ENCODE measurements at regions not wholly inside any gene's neighbourhood (a gene's known extent, or its start where the extent isn't known, plus 50 kb on each side); places are given as distances from the start of the nearest gene placed in this dataset.

- Histone ChIP-seq H3K36me3 (ENCODE audit: control insufficient read depth in 1 of 2, insufficient read depth in 2 of 2, low read length in 2 of 2) (no peaks in the 10 kb centered on the region), H3K4me1 (ENCODE audit: control insufficient read depth in 1 of 2, insufficient read depth in 2 of 2, low read length in 2 of 2) (no peaks in the 10 kb centered on the region), H3K9me3 (ENCODE audit: control insufficient read depth in 1 of 2, low read length in 2 of 2) (no peaks in the 10 kb centered on the region), H3K27me3 (ENCODE audit: control insufficient read depth in 1 of 2, insufficient read depth in 2 of 2, low read length in 2 of 2) (no peaks in the 10 kb centered on the region), H3K4me3 (ENCODE audit: low read depth in 1 of 2, low read length in 2 of 2) (no peak overlapping the region), H3K27ac (ENCODE audit: low read depth, low read length) (no peak overlapping the region), H3K9ac (ENCODE audit: low read depth in 1 of 2, low read length in 2 of 2) (no peak overlapping the region)
Measured at GRCh38 chr1:239269706-239270105, 116.7 kb upstream of the CHRM3 start.

- no peak overlapping the region for H3K4me3 ChIP-seq (ENCODE audit: low read depth in 1 of 2, low read length in 2 of 2)
- no peaks in the 10 kb centered on the region for H3K27me3 ChIP-seq (ENCODE audit: control insufficient read depth in 1 of 2, insufficient read depth in 2 of 2, low read length in 2 of 2)
- no peaks in the 10 kb centered on the region for H3K4me1 ChIP-seq (ENCODE audit: control insufficient read depth in 1 of 2, insufficient read depth in 2 of 2, low read length in 2 of 2)
- no peak overlapping the region for H3K9ac ChIP-seq (ENCODE audit: low read depth in 1 of 2, low read length in 2 of 2)
- no peak overlapping the region for H3K27ac ChIP-seq (ENCODE audit: low read depth, low read length)
- H3K36me3 ChIP-seq (ENCODE audit: control insufficient read depth in 1 of 2, insufficient read depth in 2 of 2, low read length in 2 of 2) = no peaks in the 10 kb centered on the region
- no peaks in the 10 kb centered on the region for H3K9me3 ChIP-seq (ENCODE audit: control insufficient read depth in 1 of 2, low read length in 2 of 2)
Measured at GRCh38 chr1:239268941-239269340, 117.4 kb upstream of the CHRM3 start.

- Histone ChIP-seq H3K9ac (ENCODE audit: low read depth in 1 of 2, low read length in 2 of 2) (no peak overlapping the region), H3K9me3 (ENCODE audit: control insufficient read depth in 1 of 2, low read length in 2 of 2) (no peaks in the 10 kb centered on the region), H3K36me3 (ENCODE audit: control insufficient read depth in 1 of 2, insufficient read depth in 2 of 2, low read length in 2 of 2) (no peaks in the 10 kb centered on the region), H3K4me3 (ENCODE audit: low read depth in 1 of 2, low read length in 2 of 2) (no peak overlapping the region), H3K4me1 (ENCODE audit: control insufficient read depth in 1 of 2, insufficient read depth in 2 of 2, low read length in 2 of 2) (no peaks in the 10 kb centered on the region), H3K27ac (ENCODE audit: low read depth, low read length) (no peak overlapping the region), H3K27me3 (ENCODE audit: control insufficient read depth in 1 of 2, insufficient read depth in 2 of 2, low read length in 2 of 2) (no peaks in the 10 kb centered on the region)
Measured at GRCh38 chr1:239268007-239268406, 118.4 kb upstream of the CHRM3 start.

GRCh38 chr1:239263801-239264200, 122.6 kb upstream of the CHRM3 start:
- no peaks in the 10 kb centered on the region for H3K9me3 ChIP-seq (ENCODE audit: control insufficient read depth in 1 of 2, low read length in 2 of 2)
- H3K36me3 ChIP-seq (ENCODE audit: control insufficient read depth in 1 of 2, insufficient read depth in 2 of 2, low read length in 2 of 2) = no peaks in the 10 kb centered on the region
- H3K27me3 ChIP-seq (ENCODE audit: control insufficient read depth in 1 of 2, insufficient read depth in 2 of 2, low read length in 2 of 2) = no peaks in the 10 kb centered on the region
- H3K4me1 ChIP-seq (ENCODE audit: control insufficient read depth in 1 of 2, insufficient read depth in 2 of 2, low read length in 2 of 2) = no peaks in the 10 kb centered on the region
- H3K9ac ChIP-seq (ENCODE audit: low read depth in 1 of 2, low read length in 2 of 2) = no peak overlapping the region
- H3K27ac ChIP-seq (ENCODE audit: low read depth, low read length) = no peak overlapping the region
- no peak overlapping the region for H3K4me3 ChIP-seq (ENCODE audit: low read depth in 1 of 2, low read length in 2 of 2)

- Histone ChIP-seq H3K27ac (ENCODE audit: low read depth, low read length) (no peak overlapping the region), H3K9ac (ENCODE audit: low read depth in 1 of 2, low read length in 2 of 2) (no peak overlapping the region), H3K9me3 (ENCODE audit: control insufficient read depth in 1 of 2, low read length in 2 of 2) (no peaks in the 10 kb centered on the region), H3K27me3 (ENCODE audit: control insufficient read depth in 1 of 2, insufficient read depth in 2 of 2, low read length in 2 of 2) (no peaks in the 10 kb centered on the region), H3K4me3 (ENCODE audit: low read depth in 1 of 2, low read length in 2 of 2) (no peak overlapping the region), H3K4me1 (ENCODE audit: control insufficient read depth in 1 of 2, insufficient read depth in 2 of 2, low read length in 2 of 2) (no peaks in the 10 kb centered on the region), H3K36me3 (ENCODE audit: control insufficient read depth in 1 of 2, insufficient read depth in 2 of 2, low read length in 2 of 2) (no peaks in the 10 kb centered on the region)
Measured at GRCh38 chr1:239262538-239262937, 123.8 kb upstream of the CHRM3 start.

GRCh38 chr1:239261521-239261920, 124.8 kb upstream of the CHRM3 start:
- no peaks in the 10 kb centered on the region for H3K27me3 ChIP-seq (ENCODE audit: control insufficient read depth in 1 of 2, insufficient read depth in 2 of 2, low read length in 2 of 2)
- no peak overlapping the region for H3K9ac ChIP-seq (ENCODE audit: low read depth in 1 of 2, low read length in 2 of 2)
- no peaks in the 10 kb centered on the region for H3K4me1 ChIP-seq (ENCODE audit: control insufficient read depth in 1 of 2, insufficient read depth in 2 of 2, low read length in 2 of 2)
- no peak overlapping the region for H3K4me3 ChIP-seq (ENCODE audit: low read depth in 1 of 2, low read length in 2 of 2)
- H3K9me3 ChIP-seq (ENCODE audit: control insufficient read depth in 1 of 2, low read length in 2 of 2) = no peaks in the 10 kb centered on the region
- no peaks in the 10 kb centered on the region for H3K36me3 ChIP-seq (ENCODE audit: control insufficient read depth in 1 of 2, insufficient read depth in 2 of 2, low read length in 2 of 2)
- no peak overlapping the region for H3K27ac ChIP-seq (ENCODE audit: low read depth, low read length)

- Histone ChIP-seq H3K9ac (ENCODE audit: low read depth in 1 of 2, low read length in 2 of 2) (no peak overlapping the region), H3K4me1 (ENCODE audit: control insufficient read depth in 1 of 2, insufficient read depth in 2 of 2, low read length in 2 of 2) (no peaks in the 10 kb centered on the region), H3K36me3 (ENCODE audit: control insufficient read depth in 1 of 2, insufficient read depth in 2 of 2, low read length in 2 of 2) (no peaks in the 10 kb centered on the region), H3K4me3 (ENCODE audit: low read depth in 1 of 2, low read length in 2 of 2) (no peak overlapping the region), H3K9me3 (ENCODE audit: control insufficient read depth in 1 of 2, low read length in 2 of 2) (no peaks in the 10 kb centered on the region), H3K27me3 (ENCODE audit: control insufficient read depth in 1 of 2, insufficient read depth in 2 of 2, low read length in 2 of 2) (no peaks in the 10 kb centered on the region), H3K27ac (ENCODE audit: low read depth, low read length) (no peak overlapping the region)
Measured at GRCh38 chr1:239260842-239261241, 125.5 kb upstream of the CHRM3 start.

- Histone ChIP-seq H3K4me3 (ENCODE audit: low read depth in 1 of 2, low read length in 2 of 2) (no peak overlapping the region), H3K9ac (ENCODE audit: low read depth in 1 of 2, low read length in 2 of 2) (no peak overlapping the region), H3K27me3 (ENCODE audit: control insufficient read depth in 1 of 2, insufficient read depth in 2 of 2, low read length in 2 of 2) (no peaks in the 10 kb centered on the region), H3K4me1 (ENCODE audit: control insufficient read depth in 1 of 2, insufficient read depth in 2 of 2, low read length in 2 of 2) (no peaks in the 10 kb centered on the region), H3K9me3 (ENCODE audit: control insufficient read depth in 1 of 2, low read length in 2 of 2) (no peaks in the 10 kb centered on the region), H3K27ac (ENCODE audit: low read depth, low read length) (no peak overlapping the region), H3K36me3 (ENCODE audit: control insufficient read depth in 1 of 2, insufficient read depth in 2 of 2, low read length in 2 of 2) (no peaks in the 10 kb centered on the region)
Measured at GRCh38 chr1:239255628-239256160, 130.7 kb upstream of the CHRM3 start.

- no peaks in the 10 kb centered on the region for H3K4me1 ChIP-seq (ENCODE audit: control insufficient read depth in 1 of 2, insufficient read depth in 2 of 2, low read length in 2 of 2)
- H3K36me3 ChIP-seq (ENCODE audit: control insufficient read depth in 1 of 2, insufficient read depth in 2 of 2, low read length in 2 of 2) = no peaks in the 10 kb centered on the region
- no peak overlapping the region for H3K27ac ChIP-seq (ENCODE audit: low read depth, low read length)
- no peaks in the 10 kb centered on the region for H3K27me3 ChIP-seq (ENCODE audit: control insufficient read depth in 1 of 2, insufficient read depth in 2 of 2, low read length in 2 of 2)
- H3K4me3 ChIP-seq (ENCODE audit: low read depth in 1 of 2, low read length in 2 of 2) = no peak overlapping the region
- no peak overlapping the region for H3K9ac ChIP-seq (ENCODE audit: low read depth in 1 of 2, low read length in 2 of 2)
- H3K9me3 ChIP-seq (ENCODE audit: control insufficient read depth in 1 of 2, low read length in 2 of 2) = no peaks in the 10 kb centered on the region
Measured at GRCh38 chr1:239254999-239255398, 131.4 kb upstream of the CHRM3 start.

GRCh38 chr1:239253032-239253431, 133.3 kb upstream of the CHRM3 start:
- no peak overlapping the region for H3K27ac ChIP-seq (ENCODE audit: low read depth, low read length)
- H3K4me1 ChIP-seq (ENCODE audit: control insufficient read depth in 1 of 2, insufficient read depth in 2 of 2, low read length in 2 of 2) = no peaks in the 10 kb centered on the region
- no peak overlapping the region for H3K4me3 ChIP-seq (ENCODE audit: low read depth in 1 of 2, low read length in 2 of 2)
- no peaks in the 10 kb centered on the region for H3K27me3 ChIP-seq (ENCODE audit: control insufficient read depth in 1 of 2, insufficient read depth in 2 of 2, low read length in 2 of 2)
- H3K9me3 ChIP-seq (ENCODE audit: control insufficient read depth in 1 of 2, low read length in 2 of 2) = no peaks in the 10 kb centered on the region
- no peak overlapping the region for H3K9ac ChIP-seq (ENCODE audit: low read depth in 1 of 2, low read length in 2 of 2)
- H3K36me3 ChIP-seq (ENCODE audit: control insufficient read depth in 1 of 2, insufficient read depth in 2 of 2, low read length in 2 of 2) = no peaks in the 10 kb centered on the region
